Activated gamma-delta T cell treated with Interleukin-2 at 50 U/mL for 16 hours (primary cell): ENCODE measurements at regions not wholly inside any gene's neighbourhood (a gene's known extent, or its start where the extent isn't known, plus 50 kb on each side); places are given as distances from the start of the nearest gene placed in this dataset.

Experiments
- DNase-seq: peaks from one replicate; pipeline ENCODE4 v3.0.0-alpha.2; 2020

GRCh38 chr5:152900332-152900731 lies 495.3 kb upstream of the NMUR2 start:
- DNase-seq: no peak

- no peak for DNase-seq
Measured at GRCh38 chr5:152901754-152902153, 496.7 kb upstream of the NMUR2 start.

- no peak for DNase-seq
Measured at GRCh38 chr5:152905286-152905685, 500.2 kb upstream of the NMUR2 start.

- DNase-seq: no peak
Measured at GRCh38 chr5:152907488-152908245, 502.6 kb upstream of the NMUR2 start.

GRCh38 chr5:152912924-152913323 lies 507.8 kb upstream of the NMUR2 start:
- DNase-seq: no peak

- no peak for DNase-seq
Measured at GRCh38 chr5:152932621-152933020, 527.5 kb upstream of the NMUR2 start.

- no peak for DNase-seq
Measured at GRCh38 chr5:152933056-152933455, 528.0 kb upstream of the NMUR2 start.

- no peak for DNase-seq
Measured at GRCh38 chr5:152938630-152939029, 533.6 kb upstream of the NMUR2 start.

- DNase-seq: no peak
Measured at GRCh38 chr5:152942633-152943336, 537.7 kb upstream of the NMUR2 start.

- DNase-seq: no peak
Measured at GRCh38 chr5:152953788-152954483, 536.5 kb upstream of the GRIA1 start.

GRCh38 chr5:152956943-152957613 lies 533.4 kb upstream of the GRIA1 start:
- no peak for DNase-seq

- DNase-seq: no peak
Measured at GRCh38 chr5:152978141-152978835, 512.2 kb upstream of the GRIA1 start.

GRCh38 chr5:152987131-152987530 lies 503.3 kb upstream of the GRIA1 start:
- no peak for DNase-seq

GRCh38 chr5:152990217-152990616 lies 500.3 kb upstream of the GRIA1 start:
- no peak for DNase-seq

- no peak for DNase-seq
Measured at GRCh38 chr5:152990649-152991048, 499.8 kb upstream of the GRIA1 start.

GRCh38 chr5:152994033-152994680 lies 496.3 kb upstream of the GRIA1 start:
- no peak for DNase-seq

GRCh38 chr5:152995214-152995725 lies 495.2 kb upstream of the GRIA1 start:
- DNase-seq: no peak

GRCh38 chr5:153005711-153006110 lies 484.8 kb upstream of the GRIA1 start:
- DNase-seq: no peak

- DNase-seq: no peak
Measured at GRCh38 chr5:153006681-153007080, 483.8 kb upstream of the GRIA1 start.

- no peak for DNase-seq
Measured at GRCh38 chr5:153014194-153014593, 476.3 kb upstream of the GRIA1 start.

GRCh38 chr5:153018121-153018520 lies 472.3 kb upstream of the GRIA1 start:
- DNase-seq: no peak
